PC-9 (cell line): ENCODE measurements at regions not wholly inside any gene's neighbourhood (a gene's known extent, or its start where the extent isn't known, plus 50 kb on each side); places are given as distances from the start of the nearest gene placed in this dataset.

ENCODE experiments used
- CTCF ChIP-seq: fragments of 200-600 bp; sonication (generic); conservative IDR thresholded peaks from 2 replicates; pipeline ENCODE4 v1.6.1; 2017; ENCODE audit warnings: mixed run types, antibody characterized with exemption, mild to moderate bottlenecking, moderate library complexity
- EZH2 ChIP-seq: fragments of 200-600 bp; sonication (generic); IDR thresholded peaks from 2 replicates; pipeline ENCODE4 v1.8.0; 2017; ENCODE audit warnings: antibody characterized with exemption, low read depth

- TF ChIP-seq CTCF (no peak), EZH2 (no peak)
These were observed 95.7 kb downstream of the OXSM start for GRCh38 chr3:25885544-25885943.
